GM18861 (cell line): ENCODE measurements at regions not wholly inside any gene's neighbourhood (a gene's known extent, or its start where the extent isn't known, plus 50 kb on each side); places are given as distances from the start of the nearest gene placed in this dataset.
"Not testable (repeated sequence)": the region's sequence is repeated elsewhere in the genome, so short reads cannot be mapped to it uniquely, and the experiment has no call there.

Experiments used
- ATAC-seq: cut with Tn5 transposase; IDR thresholded peaks from one replicate; pipeline ENCODE4 v1.9.1; 2021; ENCODE audit not compliant: unreplicated experiment

DNA sequence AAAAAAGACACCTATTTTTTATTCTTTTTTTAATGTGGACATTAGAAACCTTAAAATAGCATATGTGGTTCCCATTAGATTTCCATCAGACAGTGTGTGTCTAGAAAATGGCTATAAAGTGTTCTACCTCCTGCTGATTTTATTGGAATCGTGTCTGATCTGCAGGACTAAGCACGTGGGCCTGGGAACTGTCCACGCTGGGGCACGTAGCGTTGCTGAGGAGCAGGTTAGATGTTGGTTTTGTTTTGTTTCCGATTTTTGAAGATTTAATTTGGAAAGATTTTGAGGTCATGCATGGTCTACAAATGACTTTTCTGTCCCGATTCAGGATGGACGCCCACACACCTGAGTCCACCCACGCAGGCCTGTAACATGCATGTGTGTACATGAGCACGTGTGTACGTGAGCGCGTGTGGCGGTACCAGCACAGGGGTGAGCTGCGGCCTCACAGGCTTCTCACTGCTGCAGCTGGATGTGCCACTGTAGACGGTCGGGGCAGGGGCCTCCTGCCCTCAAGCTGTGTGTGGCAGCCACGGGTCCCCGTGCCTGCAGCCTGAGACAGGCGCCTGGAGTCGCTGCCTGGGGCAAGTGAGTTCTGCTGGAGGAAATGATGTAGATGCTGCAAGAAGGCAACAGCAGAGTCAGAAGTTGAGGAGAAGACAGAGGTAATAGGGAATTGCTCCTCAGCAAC lies 99.7 kb upstream of the CTDP1 start:
- ATAC-seq = no peak

GRCh38 chr18:79580498-79581171 lies 99.0 kb upstream of the CTDP1 start:
- ATAC-seq = no peak

DNA sequence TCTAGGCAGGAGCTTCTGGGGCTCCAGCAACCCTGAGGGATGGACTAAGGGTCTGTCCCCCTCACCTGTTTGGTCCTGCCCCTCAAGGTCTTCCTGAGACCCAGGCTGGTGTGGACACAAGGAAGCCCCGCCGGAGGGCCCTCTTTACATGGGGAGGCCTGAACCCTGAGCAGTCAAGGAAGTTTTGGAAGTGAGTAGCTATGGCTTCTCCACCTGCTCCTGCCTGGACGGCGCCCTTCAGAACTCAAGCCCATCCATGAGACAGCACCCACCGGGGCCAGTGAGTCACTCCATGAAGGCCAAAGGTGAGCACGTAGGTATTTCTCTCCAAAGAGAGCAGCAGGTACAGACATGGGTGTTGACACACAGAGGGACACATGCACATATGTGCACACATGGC lies 98.2 kb upstream of the CTDP1 start:
- no peak for ATAC-seq

- ATAC-seq = no peak
Observed at GRCh38 chr18:79581911-79582310, 97.7 kb upstream of the CTDP1 start.

DNA sequence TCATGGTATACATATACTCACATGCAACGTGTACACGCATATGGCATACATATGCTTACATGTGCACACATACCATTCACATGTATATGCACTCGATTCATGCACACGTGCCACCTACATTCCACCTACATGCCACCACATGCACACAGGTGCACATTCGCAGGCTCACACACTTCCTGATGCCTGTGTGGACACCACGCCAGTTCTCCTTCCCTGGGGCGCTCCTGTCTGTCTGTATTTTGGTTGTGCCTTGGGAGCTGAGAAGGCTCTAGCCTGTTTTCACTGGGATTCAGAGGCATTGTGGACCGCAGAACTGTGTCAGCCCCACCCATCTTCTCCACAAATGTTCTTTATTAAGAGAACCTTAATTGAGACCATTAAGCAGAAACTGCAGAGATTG lies 96.6 kb upstream of the CTDP1 start:
- no peak for ATAC-seq

GRCh38 chr18:79583426-79583825 lies 96.2 kb upstream of the CTDP1 start:
- ATAC-seq = no peak

DNA sequence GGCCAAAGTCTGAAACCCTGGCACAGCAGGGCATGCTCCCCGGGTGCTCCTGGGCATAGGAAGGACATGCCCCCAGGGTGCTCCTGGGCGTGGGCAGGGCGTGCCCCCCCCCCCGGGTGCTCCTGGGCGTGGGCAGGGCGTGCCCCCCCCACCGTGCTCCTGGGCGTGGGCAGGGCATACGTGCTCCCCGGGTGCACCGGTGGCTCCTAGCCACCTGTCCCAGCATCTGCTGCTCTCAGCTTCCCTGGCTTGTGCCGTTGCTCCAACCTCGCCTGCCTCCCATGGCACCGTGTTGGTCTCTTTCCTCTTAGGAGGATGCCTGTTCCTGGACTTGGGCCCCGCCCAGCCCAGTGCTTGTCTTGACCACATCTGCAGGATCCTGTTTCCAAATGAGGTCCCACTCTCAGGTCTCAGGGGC lies 95.6 kb upstream of the CTDP1 start:
- ATAC-seq = no peak

- ATAC-seq = no peak
Observed at GRCh38 chr18:79584491-79585394, 94.9 kb upstream of the CTDP1 start.

GRCh38 chr18:79585395-79586370 lies 93.9 kb upstream of the CTDP1 start:
- no peak for ATAC-seq

- no peak for ATAC-seq
Observed at GRCh38 chr18:79586436-79587225, 93.0 kb upstream of the CTDP1 start.

DNA sequence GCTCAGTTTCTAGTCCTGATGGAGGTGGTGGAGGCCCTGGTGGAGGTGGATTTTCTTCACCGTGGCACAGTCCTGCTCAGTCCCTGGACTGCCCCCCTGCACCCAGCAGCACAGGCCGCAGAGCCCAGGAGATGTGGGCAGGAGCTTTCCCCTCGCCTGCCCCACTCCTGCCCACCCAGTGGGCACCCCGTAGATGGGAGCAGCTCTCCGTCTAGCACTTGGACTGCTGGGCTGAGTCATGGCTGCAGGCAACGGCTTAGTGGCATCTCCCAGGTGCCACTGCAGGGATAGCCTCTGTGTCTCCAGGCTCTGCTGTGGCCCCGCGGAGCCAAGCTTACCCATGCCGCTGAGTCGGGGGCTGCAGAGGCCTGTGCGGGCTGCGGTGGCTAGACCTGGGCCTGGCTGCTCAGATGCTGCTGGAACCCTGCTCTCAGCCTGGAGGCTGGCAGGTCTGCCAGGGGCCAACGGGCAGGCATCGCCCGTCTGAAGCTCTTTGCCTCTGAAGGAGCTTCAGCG lies 92.3 kb upstream of the CTDP1 start:
- no peak for ATAC-seq

DNA sequence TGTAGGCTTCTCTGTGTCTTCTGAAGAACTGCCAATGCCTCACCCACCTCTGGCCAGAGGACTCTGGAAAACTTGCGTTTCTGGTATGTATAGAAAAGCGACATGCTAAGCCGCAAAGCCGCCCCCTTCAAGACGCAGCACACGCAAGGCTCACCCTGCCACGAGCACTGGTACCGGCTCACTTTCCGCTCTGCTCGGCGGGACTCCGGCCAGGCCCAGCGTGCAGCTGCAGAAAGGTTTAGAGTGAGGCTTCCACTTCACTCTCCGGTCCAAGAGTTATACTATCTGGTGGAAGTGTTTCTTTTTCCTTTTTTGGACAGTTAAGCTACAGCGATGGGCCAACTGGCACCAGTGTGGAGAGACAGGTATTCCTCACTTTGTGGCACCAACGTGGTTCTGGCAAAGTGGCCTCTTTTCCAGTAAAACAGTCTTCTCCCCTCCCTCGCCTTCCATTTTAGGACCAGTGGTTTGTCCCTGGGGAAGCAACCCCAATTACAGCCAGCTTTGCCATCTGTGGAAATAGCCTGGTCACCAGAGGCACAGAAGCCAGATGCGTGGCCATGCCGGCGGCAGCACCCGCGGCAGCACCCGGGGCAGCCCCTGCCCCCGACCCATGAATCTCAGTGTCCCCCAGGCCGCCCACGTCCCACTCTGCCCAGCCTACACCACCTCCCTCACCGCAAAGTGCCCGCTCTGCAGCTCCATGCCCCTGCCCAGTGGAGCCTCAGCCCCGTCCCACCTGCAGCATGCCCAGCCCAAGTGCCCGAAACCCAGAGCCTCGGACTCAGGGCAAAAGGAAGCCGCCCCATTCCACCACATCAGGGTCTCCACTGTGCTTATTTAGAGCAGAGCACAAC lies 91.6 kb upstream of the CTDP1 start:
- ATAC-seq = no peak

DNA sequence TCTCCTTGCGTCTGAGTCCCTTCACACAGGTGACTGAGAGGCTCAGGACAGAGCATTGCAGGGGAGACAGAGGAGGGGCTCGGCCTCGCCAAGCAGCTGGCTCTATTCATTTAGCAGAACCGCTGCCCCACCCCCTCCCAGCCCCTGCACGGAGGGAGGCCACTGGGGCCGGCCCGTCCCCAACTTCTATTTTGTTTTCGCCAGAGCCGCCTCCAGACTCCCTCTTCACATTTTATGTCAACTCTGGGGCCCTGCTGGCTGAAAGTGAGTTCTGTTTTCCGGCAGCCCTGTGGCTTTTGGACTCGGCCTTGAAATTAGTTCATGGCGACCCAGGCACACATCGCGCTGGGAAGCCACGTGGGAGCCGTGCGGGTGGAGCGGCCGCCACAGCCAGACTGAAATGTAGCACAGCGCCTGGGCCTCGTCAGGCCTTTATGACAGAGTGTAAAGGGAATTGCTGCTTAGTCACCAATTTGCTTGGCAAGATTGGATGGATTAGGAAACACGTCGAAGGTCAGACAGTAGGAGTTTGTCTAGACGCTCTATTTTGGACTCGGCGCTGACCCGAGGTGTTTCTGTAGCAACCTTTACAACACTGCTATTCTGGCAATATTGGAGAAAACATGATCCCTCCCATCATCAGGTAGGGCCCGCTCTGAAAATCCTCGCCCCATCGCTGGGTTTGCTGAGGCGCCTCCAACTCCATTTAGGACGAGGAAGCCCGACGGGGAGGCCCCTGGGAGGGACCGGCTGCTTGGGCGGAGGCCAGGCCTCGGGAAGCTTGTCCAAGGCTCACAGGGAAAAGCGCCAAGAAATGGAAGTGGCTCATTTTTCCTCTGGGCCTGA lies 90.7 kb upstream of the CTDP1 start:
- ATAC-seq = no peak

GRCh38 chr18:79589601-79590091 lies 90.0 kb upstream of the CTDP1 start:
- ATAC-seq = no peak

GRCh38 chr18:79590191-79591031 lies 89.2 kb upstream of the CTDP1 start:
- ATAC-seq = no peak

- ATAC-seq = no peak
Observed at GRCh38 chr18:79591032-79591308, 88.6 kb upstream of the CTDP1 start.

- ATAC-seq = not testable (repeated sequence)
Observed at GRCh38 chr18:79592684-79593083, 86.9 kb upstream of the CTDP1 start.
